NCI-H510A treated with DMSO at 0.1 percent for 48 hours (cell line): ENCODE measurements at regions not wholly inside any gene's neighbourhood (a gene's known extent, or its start where the extent isn't known, plus 50 kb on each side); places are given as distances from the start of the nearest gene placed in this dataset.

Experiments
- DNase-seq: peaks from one replicate; lab custom pipeline; 2025; lab: John Stamatoyannopoulos, UW

GRCh38 chr3:76063811-76064210, 278.5 kb upstream of the ZNF717 start:
- DNase-seq, result no peak

- DNase-seq, result no peak
Observed at GRCh38 chr3:76065964-76066363, 280.6 kb upstream of the ZNF717 start.

- no peak for DNase-seq
Observed at GRCh38 chr3:76078101-76078500, 292.8 kb upstream of the ZNF717 start.

GRCh38 chr3:76083992-76084391, 298.6 kb upstream of the ZNF717 start:
- DNase-seq, result no peak

GRCh38 chr3:76096036-76096435, 310.7 kb upstream of the ZNF717 start:
- DNase-seq, result no peak

- DNase-seq, result no peak
Observed at GRCh38 chr3:76096836-76097588, 311.7 kb upstream of the ZNF717 start.

GRCh38 chr3:76097589-76097969, 312.2 kb upstream of the ZNF717 start:
- DNase-seq, result no peak

- no peak for DNase-seq
Observed at GRCh38 chr3:76099956-76100355, 314.6 kb upstream of the ZNF717 start.

- DNase-seq, result peak; percentile 17
Observed at GRCh38 chr3:76107935-76108570, 322.7 kb upstream of the ZNF717 start.

GRCh38 chr3:76111808-76112207, 326.5 kb upstream of the ZNF717 start:
- no peak for DNase-seq

GRCh38 chr3:76122007-76122406, 336.7 kb upstream of the ZNF717 start:
- DNase-seq, result no peak

- DNase-seq, result no peak
Observed at GRCh38 chr3:76129441-76129840, 344.1 kb upstream of the ZNF717 start.

- DNase-seq, result no peak
Observed at GRCh38 chr3:76131396-76132153, 346.2 kb upstream of the ZNF717 start.

- no peak for DNase-seq
Observed at GRCh38 chr3:76132154-76132470, 346.8 kb upstream of the ZNF717 start.

- DNase-seq, result no peak
Observed at GRCh38 chr3:76134166-76134565, 348.8 kb upstream of the ZNF717 start.

GRCh38 chr3:76138921-76139320, 353.6 kb upstream of the ZNF717 start:
- DNase-seq, result no peak

- no peak for DNase-seq
Observed at GRCh38 chr3:76147846-76148245, 362.5 kb upstream of the ZNF717 start.

GRCh38 chr3:76152028-76152427, 366.7 kb upstream of the ZNF717 start:
- no peak for DNase-seq

GRCh38 chr3:76161856-76162255, 376.5 kb upstream of the ZNF717 start:
- no peak for DNase-seq

GRCh38 chr3:76171647-76172046, 386.3 kb upstream of the ZNF717 start:
- no peak for DNase-seq

- DNase-seq, result no peak
Observed at GRCh38 chr3:76177610-76178009, 392.3 kb upstream of the ZNF717 start.

GRCh38 chr3:76178412-76178811, 393.1 kb upstream of the ZNF717 start:
- no peak for DNase-seq

GRCh38 chr3:76181213-76181612, 395.9 kb upstream of the ZNF717 start:
- no peak for DNase-seq
